H9 (cell line): ENCODE measurements at regions not wholly inside any gene's neighbourhood (a gene's known extent, or its start where the extent isn't known, plus 50 kb on each side); places are given as distances from the start of the nearest gene placed in this dataset.

Experiments used
- DNase-seq: peaks from one replicate; pipeline ENCODE4 v3.0.0-alpha.2; 2017
- H2AFZ ChIP-seq: one replicate; pipeline ENCODE4 v1.6.1; 2013; ENCODE audit warnings: mild to moderate bottlenecking, low read length, control low read depth, moderate library complexity
- H2AK5ac ChIP-seq: 2 replicates; pipeline ENCODE4 v1.6.1; 2013; ENCODE audit warnings: low read length, control low read depth, mixed read lengths; ENCODE audit not compliant: insufficient read length
- H2BK120ac ChIP-seq: one replicate; pipeline ENCODE4 v1.6.1; 2013; ENCODE audit warnings: low read depth, mild to moderate bottlenecking, low read length, control low read depth, inconsistent platforms; ENCODE audit not compliant: poor library complexity, severe bottlenecking
- H2BK12ac ChIP-seq: 2 replicates; pipeline ENCODE4 v1.6.1; 2013; ENCODE audit warnings: low read length, control low read depth, mixed read lengths, low read depth; ENCODE audit not compliant: insufficient read length
- H2BK15ac ChIP-seq: 2 replicates; pipeline ENCODE4 v1.6.1; 2013; ENCODE audit warnings: low read depth, low read length, control low read depth
- H2BK20ac ChIP-seq: one replicate; pipeline ENCODE4 v1.6.1; 2013; ENCODE audit warnings: low read depth, mild to moderate bottlenecking, low read length, control low read depth, inconsistent platforms; ENCODE audit not compliant: poor library complexity, severe bottlenecking
- H2BK5ac ChIP-seq: 2 replicates; pipeline ENCODE4 v1.6.1; 2013; ENCODE audit warnings: low read length, control low read depth, mixed read lengths; ENCODE audit not compliant: insufficient read length
- H3K14ac ChIP-seq: 2 replicates; pipeline ENCODE4 v1.6.1; 2013; ENCODE audit warnings: low read length, control low read depth; ENCODE audit not compliant: insufficient read depth
- H3K18ac ChIP-seq: 2 replicates; pipeline ENCODE4 v1.6.1; 2013; ENCODE audit warnings: low read depth, mild to moderate bottlenecking, mixed read lengths, low read length, control low read depth; ENCODE audit not compliant: insufficient read length
- H3K23ac ChIP-seq: 2 replicates; pipeline ENCODE4 v1.6.1; 2013; ENCODE audit warnings: low read length, control low read depth, mixed read lengths, low read depth; ENCODE audit not compliant: insufficient read length
- H3K23me2 ChIP-seq: 2 replicates; pipeline ENCODE4 v1.6.1; 2013; ENCODE audit warnings: low read depth, mild to moderate bottlenecking, mixed read lengths, low read length, control low read depth; ENCODE audit not compliant: insufficient read length, poor library complexity, severe bottlenecking
- H3K27ac ChIP-seq: 2 replicates; pipeline ENCODE4 v1.5.1; 2013; ENCODE audit warnings: low read length, control low read depth, mixed read lengths, low read depth; ENCODE audit not compliant: insufficient read length
- H3K27me3 ChIP-seq: 2 replicates; pipeline ENCODE4 v1.6.1; 2013; ENCODE audit warnings: low read length, control low read depth, inconsistent platforms; ENCODE audit not compliant: insufficient read depth
- H3K4ac ChIP-seq: 2 replicates; pipeline ENCODE4 v1.6.1; 2013; ENCODE audit warnings: low read depth, mild to moderate bottlenecking, control low read depth, inconsistent platforms, low read length, moderate library complexity
- H3K4me1 ChIP-seq: 2 replicates; pipeline ENCODE4 v1.6.1; 2013; ENCODE audit warnings: low read length, control low read depth, inconsistent platforms; ENCODE audit not compliant: insufficient read depth
- H3K4me2 ChIP-seq: 2 replicates; pipeline ENCODE4 v1.6.1; 2013; ENCODE audit warnings: low read length, control low read depth, mixed read lengths; ENCODE audit not compliant: insufficient read length, insufficient read depth
- H3K56ac ChIP-seq: 2 replicates; pipeline ENCODE4 v1.6.1; 2013; ENCODE audit warnings: low read depth, mild to moderate bottlenecking, mixed read lengths, low read length, control low read depth; ENCODE audit not compliant: insufficient read length
- H3K79me1 ChIP-seq: 2 replicates; pipeline ENCODE4 v1.6.1; 2013; ENCODE audit warnings: low read depth, mild to moderate bottlenecking, moderate library complexity, low read length, control low read depth, inconsistent platforms; ENCODE audit not compliant: insufficient read depth, poor library complexity, severe bottlenecking
- H3K79me2 ChIP-seq: 2 replicates; pipeline ENCODE4 v1.6.1; 2013; ENCODE audit warnings: low read length, control low read depth, inconsistent platforms; ENCODE audit not compliant: insufficient read depth
- H3K9ac ChIP-seq: 2 replicates; pipeline ENCODE4 v1.6.1; 2013; ENCODE audit warnings: low read length, control low read depth, mixed read lengths; ENCODE audit not compliant: insufficient read length; ENCODE audit errors: extremely low read depth
- H3K9me3 ChIP-seq: one replicate; pipeline ENCODE4 v1.6.1; 2013; ENCODE audit warnings: low read depth, low read length, inconsistent platforms; ENCODE audit not compliant: control insufficient read depth
- H3T11ph ChIP-seq: one replicate; pipeline ENCODE4 v1.6.1; 2013; ENCODE audit warnings: mild to moderate bottlenecking, low read length, control low read depth, inconsistent platforms
- H4K20me1 ChIP-seq: one replicate; pipeline ENCODE4 v1.6.1; 2013; ENCODE audit not compliant: control insufficient read depth, insufficient read length, insufficient read depth
- H4K5ac ChIP-seq: 2 replicates; pipeline ENCODE4 v1.6.1; 2013; ENCODE audit warnings: low read depth, mild to moderate bottlenecking, mixed read lengths, low read length, control low read depth; ENCODE audit not compliant: insufficient read length
- H4K8ac ChIP-seq: replicated peaks from 2 replicates; pipeline ENCODE4 v1.6.1; 2013; ENCODE audit warnings: low read length, control low read depth, mixed read lengths, low read depth; ENCODE audit not compliant: insufficient read length
- H4K91ac ChIP-seq: 2 replicates; pipeline ENCODE4 v1.6.1; 2013; ENCODE audit warnings: low read depth, mild to moderate bottlenecking, moderate library complexity, mixed read lengths, low read length, control low read depth; ENCODE audit not compliant: insufficient read length
- H3K27ac Mint-ChIP-seq, 3 experiments: 2 replicates in 2 of 3; 3 replicates in 1 of 3; pipeline ENCODE4 v1.8.0; 2020 to 2021; ENCODE audit warnings: mixed read lengths in 3 of 3, mild to moderate bottlenecking in 1 of 3, moderate library complexity in 1 of 3
- H3K27me3 Mint-ChIP-seq: 2 replicates; pipeline ENCODE4 v1.8.0; 2021; ENCODE audit warnings: low read depth, mild to moderate bottlenecking, moderate library complexity, mixed read lengths
- H3K36me3 Mint-ChIP-seq, 3 experiments: 2 replicates in 2 of 3; 3 replicates in 1 of 3; pipeline ENCODE4 v1.8.0; 2020 to 2021; ENCODE audit warnings: low read depth in 3 of 3, mixed read lengths in 3 of 3; ENCODE audit not compliant: insufficient read depth in 1 of 3
- H3K4me1 Mint-ChIP-seq, 2 experiments: 2 replicates each; pipeline ENCODE4 v1.8.0; 2020; ENCODE audit warnings: mixed read lengths in 2 of 2
- H3K4me3 Mint-ChIP-seq, 2 experiments: 2 replicates in 1 of 2; 3 replicates in 1 of 2; pipeline ENCODE4 v1.8.0; 2020 to 2021; ENCODE audit warnings: mild to moderate bottlenecking in 2 of 2, mixed read lengths in 2 of 2, moderate library complexity in 1 of 2
- H3K9me3 Mint-ChIP-seq, 2 experiments: 2 replicates in 1 of 2; 3 replicates in 1 of 2; pipeline ENCODE4 v1.8.0; 2020; ENCODE audit warnings: mild to moderate bottlenecking in 2 of 2, mixed read lengths in 2 of 2, moderate library complexity in 1 of 2
- CTCF ChIP-seq: fragments of 200-600 bp; sonication (generic); conservative IDR thresholded peaks from 3 replicates; pipeline ENCODE4 v1.8.0; 2021; ENCODE audit warnings: antibody characterized with exemption, mild to moderate bottlenecking
- WGBS: extraction: QIAGEN DNeasy Blood & Tissue Kit; methylation state at CpG from one replicate; pipeline ENCODE4 v1.1.7; 2013; ENCODE audit warnings: missing lambda C conversion rate, low lambda C conversion rate, mixed read lengths; ENCODE audit not compliant: insufficient read length; ENCODE audit errors: extremely low coverage; 5-methylcytosine and 5-hydroxymethylcytosine counted together

- H3K4me3 Mint-ChIP-seq: no peak overlapping the region
Measured at GRCh38 chr17:33525186-33525585, 232.1 kb upstream of the ASIC2 start.

More at GRCh38 chr17:33525186-33525585, 232.1 kb upstream of the ASIC2 start:
- Histone ChIP-seq H2BK20ac (no peak overlapping the region), H3K4me2 (no peak overlapping the region), H4K5ac (no peak overlapping the region), H3K4me1 (peaks cover 3% of the 10 kb centered on the region), H3K27me3 (no peaks in the 10 kb centered on the region; the same call in 1 of the 2 replicates), H4K20me1 (peaks cover 2% of the 10 kb centered on the region), H4K8ac (no peak overlapping the region), H2AFZ (no peak overlapping the region), H2BK5ac (no peak overlapping the region), H3K56ac (no peak overlapping the region), H2BK15ac (no peak overlapping the region), H3K4ac (no peak overlapping the region), H3K79me2 (no peaks in the 10 kb centered on the region), H4K91ac (no peak overlapping the region), H3K27ac (no peak overlapping the region), H2BK12ac (no peak overlapping the region), H3K9me3 (no peaks in the 10 kb centered on the region), H3K79me1 (no peaks in the 10 kb centered on the region), H3K14ac (no peak overlapping the region; the same call in 1 of the 2 replicates), H3K9ac (no peak overlapping the region), H3K18ac (no peak overlapping the region), H2AK5ac (no peak overlapping the region), H2BK120ac (no peak overlapping the region), H3K23ac (no peak overlapping the region), H3K23me2 (no peaks in the 10 kb centered on the region), H3T11ph (no peak overlapping the region)
- Mint-ChIP-seq H3K27me3 (peaks cover 22% of the 10 kb centered on the region), H3K27ac (no peak overlapping the region; a peak in 1 of 7 replicates), H3K36me3 (peaks cover 0 to 11% (median 9%) of the 10 kb centered on the region in 3 experiments; a peak in 2 of 7 replicates), H3K9me3 (peaks cover 12 to 13% of the 10 kb centered on the region in 2 experiments), H3K4me1 (peaks cover 15 to 18% of the 10 kb centered on the region in 2 experiments)
- WGBS: no CpG with 5 or more reads among the region's 7 CpGs
- TF ChIP-seq CTCF: no peak
- DNase-seq: no peak
